IMR-90 (cell line): ENCODE measurements at regions not wholly inside any gene's neighbourhood (a gene's known extent, or its start where the extent isn't known, plus 50 kb on each side); places are given as distances from the start of the nearest gene placed in this dataset.

Source experiments
- BHLHE40 ChIP-seq: fragments of 150-350 bp; IDR thresholded peaks from 2 replicates; pipeline ENCODE4 v1.6.1; 2016; ENCODE audit warnings: mild to moderate bottlenecking, low read depth, low read length
- CEBPB ChIP-seq: IDR thresholded peaks from 2 replicates; pipeline ENCODE4 v1.6.1; 2012; ENCODE audit warnings: low read depth, low read length, improper control_type of control experiment
- CHD1 ChIP-seq: IDR thresholded peaks from 2 replicates; pipeline ENCODE4 v1.6.1; 2012; ENCODE audit warnings: low read depth, low read length, improper control_type of control experiment
- CTCF ChIP-seq: conservative IDR thresholded peaks from 2 replicates; pipeline ENCODE4 v1.5.1; 2012; ENCODE audit warnings: mild to moderate bottlenecking, low read depth, low read length, improper control_type of control experiment
- FOS ChIP-seq: fragments of 150-350 bp; IDR thresholded peaks from 2 replicates; pipeline ENCODE4 v1.6.1; 2016; ENCODE audit warnings: low read depth, low read length
- MAFK ChIP-seq: IDR thresholded peaks from 2 replicates; pipeline ENCODE4 v1.6.1; 2012; ENCODE audit warnings: low read depth, low read length, improper control_type of control experiment
- MAZ ChIP-seq: IDR thresholded peaks from 2 replicates; pipeline ENCODE4 v1.6.1; 2012; ENCODE audit warnings: low read depth, mild to moderate bottlenecking, low read length, improper control_type of control experiment, moderate library complexity, borderline replicate concordance
- MXI1 ChIP-seq: IDR thresholded peaks from 2 replicates; pipeline ENCODE4 v1.6.1; 2012; ENCODE audit warnings: low read depth, mild to moderate bottlenecking, low read length, moderate library complexity, borderline replicate concordance
- POLR2A ChIP-seq: IDR thresholded peaks from 2 replicates; pipeline ENCODE4 v1.6.1; 2012; ENCODE audit warnings: mild to moderate bottlenecking, low read depth, low read length
- RAD21 ChIP-seq: IDR thresholded peaks from 2 replicates; pipeline ENCODE4 v1.6.1; 2012; ENCODE audit warnings: low read length, improper control_type of control experiment
- RFX5 ChIP-seq: IDR thresholded peaks from 2 replicates; pipeline ENCODE4 v1.8.0; 2012; ENCODE audit warnings: low read depth, mild to moderate bottlenecking, low read length, moderate library complexity
- SMC3 ChIP-seq: fragments of 150-350 bp; IDR thresholded peaks from 2 replicates; pipeline ENCODE4 v1.6.1; 2016; ENCODE audit warnings: low read depth, mild to moderate bottlenecking, antibody characterized with exemption, low read length, moderate library complexity
- USF2 ChIP-seq: fragments of 150-350 bp; IDR thresholded peaks from 2 replicates; pipeline ENCODE4 v1.6.1; 2017; ENCODE audit warnings: mild to moderate bottlenecking, antibody characterized with exemption, low read length, low read depth
- TF ChIP-seq, protein P1 (sequence below): fragments of 150-350 bp; IDR thresholded peaks from 2 replicates; pipeline ENCODE4 v1.6.1; 2016; ENCODE audit warnings: low read depth, mild to moderate bottlenecking, low read length, moderate library complexity, borderline replicate concordance

GRCh38 chr10:128300290-128300824 lies 174.1 kb upstream of the MKI67 start:
- TF ChIP-seq POLR2A (no peak), BHLHE40 (no peak), SMC3 (no peak), FOS (no peak), CTCF (no peak), CHD1 (no peak), RFX5 (no peak), MAFK (no peak), CEBPB (no peak), RAD21 (no peak), USF2 (no peak), MXI1 (no peak), MAZ (no peak)
- TF ChIP-seq, protein P1, sequence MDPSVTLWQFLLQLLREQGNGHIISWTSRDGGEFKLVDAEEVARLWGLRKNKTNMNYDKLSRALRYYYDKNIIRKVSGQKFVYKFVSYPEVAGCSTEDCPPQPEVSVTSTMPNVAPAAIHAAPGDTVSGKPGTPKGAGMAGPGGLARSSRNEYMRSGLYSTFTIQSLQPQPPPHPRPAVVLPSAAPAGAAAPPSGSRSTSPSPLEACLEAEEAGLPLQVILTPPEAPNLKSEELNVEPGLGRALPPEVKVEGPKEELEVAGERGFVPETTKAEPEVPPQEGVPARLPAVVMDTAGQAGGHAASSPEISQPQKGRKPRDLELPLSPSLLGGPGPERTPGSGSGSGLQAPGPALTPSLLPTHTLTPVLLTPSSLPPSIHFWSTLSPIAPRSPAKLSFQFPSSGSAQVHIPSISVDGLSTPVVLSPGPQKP: no peak
